Spinal cord (tissue), 9 donors: ENCODE measurements at regions not wholly inside any gene's neighbourhood (a gene's known extent, or its start where the extent isn't known, plus 50 kb on each side); places are given as distances from the start of the nearest gene placed in this dataset.
"Not testable (repeated sequence)": the region's sequence is repeated elsewhere in the genome, so short reads cannot be mapped to it uniquely, and the experiment has no call there.

Experiments
- DNase-seq, 6 donors: peaks; one replicate each; pipeline versions ENCODE4 v3.0.0 to v3.0.0-alpha.2; 2013 to 2015; ENCODE audit warnings: low spot score in 6 of 6, low read depth in 4 of 6
- H3K27ac ChIP-seq: one replicate; pipeline ENCODE4 v1.5.1; 2013; ENCODE audit warnings: low read depth, low read length, control low read depth
- H3K27me3 ChIP-seq: one replicate; pipeline ENCODE4 v1.6.1; 2013; ENCODE audit warnings: low read length; ENCODE audit not compliant: control insufficient read depth, insufficient read depth
- H3K36me3 ChIP-seq: one replicate; pipeline ENCODE4 v1.6.1; 2013; ENCODE audit warnings: low read length; ENCODE audit not compliant: control insufficient read depth, insufficient read depth
- H3K4me1 ChIP-seq: one replicate; pipeline ENCODE4 v1.6.1; 2013; ENCODE audit warnings: low read length; ENCODE audit not compliant: control insufficient read depth, insufficient read depth
- H3K4me3 ChIP-seq: one replicate; pipeline ENCODE4 v1.5.1; 2013; ENCODE audit warnings: low read depth, low read length, control low read depth
- H3K9me3 ChIP-seq: one replicate; pipeline ENCODE4 v1.6.1; 2013; ENCODE audit warnings: low read length; ENCODE audit not compliant: control insufficient read depth, insufficient read depth
- WGBS: methylation state at CpG from one replicate; pipeline ENCODE4 v1.1.5; 2013; ENCODE audit warnings: missing lambda C conversion rate; ENCODE audit not compliant: insufficient coverage; 5-methylcytosine and 5-hydroxymethylcytosine counted together
- donor health status: healthy.

- peaks cover 21% of the 10 kb centered on the region for H3K4me1 ChIP-seq
- H3K4me3 ChIP-seq: no peak overlapping the region
- WGBS: 88% methylated on average over 2 of the region's 2 CpGs
- no peak for DNase-seq
- peaks cover 11% of the 10 kb centered on the region for H3K27me3 ChIP-seq
- no peaks in the 10 kb centered on the region for H3K9me3 ChIP-seq
- no peak overlapping the region for H3K27ac ChIP-seq
- no peaks in the 10 kb centered on the region for H3K36me3 ChIP-seq
These were observed 57.1 kb upstream of the GATA2 start for GRCh38 chr3:128550113-128550440.

- peak overlapping the region; percentile 21 for H3K27ac ChIP-seq
- no peaks in the 10 kb centered on the region for H3K9me3 ChIP-seq
- 36% methylated on average over 14 of the region's 20 CpGs for WGBS
- no peaks in the 10 kb centered on the region for H3K36me3 ChIP-seq
- H3K4me3 ChIP-seq: no peak overlapping the region
- peaks cover 5% of the 10 kb centered on the region for H3K27me3 ChIP-seq
- peak in 2 of 6 donors; percentile 25 to 55 for DNase-seq
- H3K4me1 ChIP-seq: peaks cover 17% of the 10 kb centered on the region
These were observed 56.5 kb upstream of the GATA2 start for GRCh38 chr3:128549283-128550112.

- Histone ChIP-seq H3K4me1 (peaks cover 17% of the 10 kb centered on the region), H3K4me3 (no peak overlapping the region), H3K27me3 (no peaks in the 10 kb centered on the region), H3K27ac (peak overlapping the region; percentile 21), H3K36me3 (no peaks in the 10 kb centered on the region), H3K9me3 (no peaks in the 10 kb centered on the region)
- DNase-seq: no peak
- 85% methylated on average over 4 of the region's 6 CpGs for WGBS
These were observed 55.7 kb upstream of the GATA2 start for GRCh38 chr3:128548426-128549282.

GRCh38 chr3:128548021-128548420 lies 55.0 kb upstream of the GATA2 start:
- Histone ChIP-seq H3K9me3 (no peaks in the 10 kb centered on the region), H3K36me3 (no peaks in the 10 kb centered on the region), H3K4me1 (peaks cover 17% of the 10 kb centered on the region), H3K4me3 (no peak overlapping the region), H3K27ac (no peak overlapping the region), H3K27me3 (no peaks in the 10 kb centered on the region)
- DNase-seq: no peak

DNA sequence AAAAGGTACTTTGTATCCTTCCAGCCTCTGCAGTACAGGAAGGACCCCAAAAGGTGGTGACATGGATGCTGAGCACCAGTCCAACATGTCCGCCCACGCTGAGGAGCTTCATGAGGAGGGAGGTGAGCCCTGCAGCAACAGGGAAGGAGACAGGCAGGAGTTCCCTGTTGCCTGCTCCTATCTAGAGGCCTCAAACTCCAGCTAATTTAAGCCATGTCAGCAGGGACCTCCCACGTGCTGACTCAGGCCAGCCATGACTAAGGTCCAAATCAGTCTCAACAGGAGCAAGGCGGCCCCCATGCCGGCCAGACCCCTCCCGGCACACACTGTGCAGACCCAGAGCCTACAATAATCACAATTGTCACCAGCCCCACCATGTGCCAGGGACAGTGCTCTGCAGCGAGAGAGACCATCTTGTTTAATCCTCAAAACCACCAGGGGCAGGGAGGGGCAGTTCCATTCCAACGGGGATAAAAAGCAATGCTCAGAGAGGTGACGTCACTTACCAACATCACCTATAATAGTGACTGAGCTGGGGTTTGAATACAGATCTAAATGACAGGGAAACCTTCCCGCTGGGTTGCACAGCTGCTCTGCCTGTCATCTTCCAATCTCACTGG lies 54.5 kb upstream of the GATA2 start:
- DNase-seq: no peak
- Histone ChIP-seq H3K36me3 (no peaks in the 10 kb centered on the region), H3K27me3 (no peaks in the 10 kb centered on the region), H3K4me3 (no peak overlapping the region), H3K9me3 (no peaks in the 10 kb centered on the region), H3K27ac (no peak overlapping the region), H3K4me1 (peaks cover 17% of the 10 kb centered on the region)
- 90% methylated on average over 7 of the region's 10 CpGs for WGBS

DNA sequence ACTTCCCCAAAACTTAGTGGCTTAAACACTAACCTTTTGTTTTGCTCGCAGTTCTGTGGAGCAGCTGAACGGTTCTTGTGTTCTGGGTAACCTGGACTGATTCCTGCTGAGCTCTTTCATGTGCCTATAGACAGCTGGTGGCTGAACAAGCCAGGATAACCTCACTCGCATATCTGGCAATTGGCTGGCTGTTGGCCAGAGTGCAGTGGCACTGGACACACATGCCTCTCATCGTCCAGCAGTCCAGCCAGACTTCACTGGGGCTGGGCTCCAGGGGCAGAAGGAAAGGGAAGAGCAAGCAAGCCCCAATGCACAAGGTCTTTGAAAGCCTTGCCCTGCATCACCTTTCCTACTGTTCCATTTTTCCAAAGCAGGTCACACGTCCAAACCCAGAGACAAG lies 53.6 kb upstream of the GATA2 start:
- DNase-seq: no peak
- Histone ChIP-seq H3K4me3 (no peak overlapping the region), H3K27me3 (no peaks in the 10 kb centered on the region), H3K27ac (no peak overlapping the region), H3K36me3 (no peaks in the 10 kb centered on the region), H3K4me1 (peaks cover 17% of the 10 kb centered on the region), H3K9me3 (no peaks in the 10 kb centered on the region)
- WGBS: 64% methylated on average over 4 of the region's 5 CpGs

- Histone ChIP-seq H3K36me3 (no peaks in the 10 kb centered on the region), H3K9me3 (no peaks in the 10 kb centered on the region), H3K4me3 (no peak overlapping the region), H3K27me3 (no peaks in the 10 kb centered on the region), H3K27ac (no peak overlapping the region), H3K4me1 (peaks cover 13% of the 10 kb centered on the region)
- 93% methylated on average over 5 of the region's 8 CpGs for WGBS
- DNase-seq: no peak
These were observed 52.2 kb upstream of the GATA2 start for GRCh38 chr3:128545120-128545752.

DNA sequence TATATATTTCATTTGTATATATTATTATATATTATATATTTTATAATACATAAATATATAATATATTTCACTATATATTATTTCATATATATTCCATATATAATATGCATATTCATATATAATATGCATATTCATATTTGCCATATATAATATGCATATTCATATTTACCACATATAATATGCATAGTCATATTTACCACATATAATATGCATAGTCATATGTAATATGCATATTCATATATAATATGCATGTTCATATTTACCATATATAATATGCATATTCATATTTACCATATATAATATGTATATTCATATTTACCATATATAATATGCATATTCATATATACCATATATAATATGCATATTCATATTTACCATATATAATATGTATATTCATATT lies 51.2 kb upstream of the GATA2 start:
- Histone ChIP-seq H3K4me3 (no peak overlapping the region), H3K27ac (no peak overlapping the region)

DNA sequence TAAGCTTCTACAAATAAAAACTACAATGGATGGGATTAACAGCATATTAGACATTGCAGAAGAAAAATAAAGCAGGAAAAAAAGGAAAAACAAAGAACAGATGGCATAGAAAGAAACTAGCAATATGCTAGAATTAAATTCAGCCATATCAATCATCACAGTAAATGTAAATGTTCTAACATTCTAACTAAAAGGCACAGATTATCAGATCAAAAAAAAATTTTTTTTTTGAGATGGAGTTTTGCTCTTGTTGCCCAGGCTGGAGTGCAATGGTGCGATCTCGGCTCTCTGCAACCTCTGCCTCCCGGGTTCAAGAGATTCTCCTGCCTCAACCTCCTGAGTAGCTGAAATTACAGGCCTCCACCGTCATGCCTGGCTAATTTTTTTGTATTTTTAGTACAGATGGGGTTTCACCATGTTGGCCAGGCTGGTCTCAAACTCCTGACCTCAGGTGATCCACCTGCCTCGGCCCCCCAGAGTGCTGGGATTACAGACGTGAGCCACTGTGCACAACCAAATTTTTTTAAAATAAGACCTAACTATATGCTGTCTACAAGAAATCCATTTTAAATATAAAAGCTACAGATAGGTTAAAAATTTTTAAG lies 50.7 kb upstream of the GATA2 start:
- DNase-seq, H3K27ac ChIP-seq, H3K4me3 ChIP-seq, H3K4me1 ChIP-seq, H3K36me3 ChIP-seq, H3K9me3 ChIP-seq, H3K27me3 ChIP-seq: not testable (repeated sequence)
- 96% methylated on average over 4 of the region's 6 CpGs for WGBS

More for the DNA sequence above, 51.2 kb upstream of the GATA2 start:
- Histone ChIP-seq H3K27me3 (peaks cover 5% of the 10 kb centered on the region), H3K9me3 (no peaks in the 10 kb centered on the region), H3K4me1 (peaks cover 7% of the 10 kb centered on the region), H3K36me3 (no peaks in the 10 kb centered on the region)
- no peak for DNase-seq
